Prostate gland (tissue), 2 donors: ENCODE measurements at regions not wholly inside any gene's neighbourhood (a gene's known extent, or its start where the extent isn't known, plus 50 kb on each side); places are given as distances from the start of the nearest gene placed in this dataset.
"Not testable (repeated sequence)": the region's sequence is repeated elsewhere in the genome, so short reads cannot be mapped to it uniquely, and the experiment has no call there.

Source experiments
- DNase-seq: peaks from one replicate; pipeline ENCODE4 v3.0.0-alpha.2; 2019; ENCODE audit warnings: low spot score
- H3K27ac ChIP-seq, 2 donors: fragments of 200-600 bp; sonication (generic); 2 replicates each; pipeline ENCODE4 v1.5.1; 2017 to 2019
- H3K27me3 ChIP-seq: fragments of 200-600 bp; sonication (generic); replicated peaks from 2 replicates; pipeline ENCODE4 v1.5.1; 2019; ENCODE audit not compliant: insufficient read depth
- H3K36me3 ChIP-seq, 2 donors: fragments of 200-600 bp; sonication (generic); 1 replicate in 1 of 2; 2 replicates in 1 of 2; pipeline versions ENCODE4 v1.5.1 to v1.8.1; 2017 to 2019
- H3K4me1 ChIP-seq: fragments of 200-600 bp; sonication (generic); replicated peaks from 2 replicates; pipeline ENCODE4 v1.5.1; 2019
- H3K4me3 ChIP-seq, 2 donors: fragments of 200-600 bp; sonication (generic); 2 replicates each; pipeline ENCODE4 v1.5.1; 2017 to 2019
- H3K9me3 ChIP-seq: fragments of 200-600 bp; sonication (generic); 2 replicates; pipeline ENCODE4 v1.5.1; 2017
- CTCF ChIP-seq, 4 experiments: fragments of 200-600 bp in 2 of 4; fragments of 450-650 bp in 2 of 4; sonication (generic) in 2 of 4; IDR thresholded peaks; 1 replicate in 3 of 4; 2 replicates in 1 of 4; pipeline ENCODE4 v1.5.1; 2016 to 2019; ENCODE audit warnings: antibody characterized with exemption in 4 of 4, mild to moderate bottlenecking in 2 of 4, moderate library complexity in 2 of 4
- POLR2A ChIP-seq: fragments of 450-650 bp; IDR thresholded peaks from one replicate; pipeline ENCODE4 v1.6.1; 2016; ENCODE audit warnings: antibody characterized with exemption, mild to moderate bottlenecking
- POLR2AphosphoS5 ChIP-seq: sonication (generic); formaldehyde crosslinking; IDR thresholded peaks from one replicate; pipeline ENCODE4 v1.6.1; 2017; ENCODE audit warnings: antibody characterized with exemption
- WGBS: methylation state at CpG from one replicate; pipeline ENCODE4 v1.1.5; 2018; 5-methylcytosine and 5-hydroxymethylcytosine counted together
- intact Hi-C: fragments of 100-400 bp; cut with DNase I; formaldehyde crosslinking; loops from one replicate; pipeline ENCODE4 v1.14.2; 2022

DNA sequence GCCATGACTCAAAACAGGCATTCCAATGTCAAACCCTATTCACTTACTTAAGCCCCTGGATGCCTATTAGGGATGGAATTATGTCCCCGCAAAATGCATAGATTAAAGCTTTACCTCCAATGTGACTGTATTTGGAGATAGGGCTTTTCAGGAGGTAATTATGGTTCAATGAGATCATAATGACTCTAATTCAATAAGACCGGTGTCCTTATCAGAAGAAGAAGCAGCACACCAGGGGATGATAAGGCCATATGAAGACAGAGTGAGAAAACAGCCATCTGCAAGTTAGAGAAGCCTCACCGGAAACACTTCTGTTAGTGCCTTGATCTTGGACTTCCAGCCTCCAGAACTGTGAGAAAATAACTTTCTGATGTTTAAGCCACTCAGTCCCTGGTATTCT is 1131.8 kb upstream of the TMPRSS15 start:
- H3K36me3 ChIP-seq, result no peaks in the 10 kb centered on the region
- no peak for TF ChIP-seq POLR2AphosphoS5
- TF ChIP-seq CTCF (IDR thresholded peaks at IDR 0.05), result no peak
- TF ChIP-seq POLR2A, result no peak
- no peaks in the 10 kb centered on the region for H3K9me3 ChIP-seq
- no peaks in the 10 kb centered on the region for H3K27me3 ChIP-seq
- no peak for DNase-seq
- no peaks in the 10 kb centered on the region for H3K4me1 ChIP-seq
- no peak overlapping the region for H3K27ac ChIP-seq
- H3K4me3 ChIP-seq, result no peak overlapping the region
- 96% methylated on average over 3 of the region's 3 CpGs for WGBS
- intact Hi-C loops, result no loop called here

DNA sequence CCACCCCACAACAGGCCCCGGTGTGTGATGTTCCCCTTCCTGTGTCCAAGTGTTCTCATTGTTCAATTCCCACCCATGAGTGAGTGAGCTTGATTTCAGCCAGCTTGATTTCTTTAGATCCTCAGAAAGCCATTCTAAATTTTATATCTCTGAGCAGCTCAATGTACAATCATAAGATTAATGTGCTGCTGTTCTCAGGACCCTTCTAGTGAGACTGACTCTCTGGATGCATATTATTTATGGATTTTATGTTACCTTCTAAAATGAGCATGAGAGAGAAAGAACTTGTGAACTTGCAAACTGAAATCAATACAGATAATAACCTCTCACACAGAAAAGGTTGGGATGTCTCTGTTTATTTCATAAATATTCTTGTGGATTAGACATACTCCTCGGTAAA is 1133.5 kb upstream of the TMPRSS15 start:
- no peak for DNase-seq
- Histone ChIP-seq H3K27ac (no peak overlapping the region), H3K4me3 (no peak overlapping the region), H3K4me1 (no peaks in the 10 kb centered on the region), H3K27me3 (no peaks in the 10 kb centered on the region), H3K9me3 (no peaks in the 10 kb centered on the region), H3K36me3 (no peaks in the 10 kb centered on the region)
- TF ChIP-seq POLR2A (no peak), POLR2AphosphoS5 (no peak), CTCF (IDR thresholded peaks at IDR 0.05) (no peak)
- intact Hi-C loops, result no loop called here
- WGBS, result 55% methylated on average over 2 of the region's 2 CpGs

- H3K36me3 ChIP-seq, result no peaks in the 10 kb centered on the region
- H3K4me1 ChIP-seq, result no peaks in the 10 kb centered on the region
- no peak overlapping the region for H3K27ac ChIP-seq
- no peak for TF ChIP-seq POLR2A
- no peak for TF ChIP-seq CTCF (IDR thresholded peaks at IDR 0.05)
- TF ChIP-seq POLR2AphosphoS5, result no peak
- H3K4me3 ChIP-seq, result no peak overlapping the region
- no peak for DNase-seq
- intact Hi-C loops, result no loop called here
- H3K27me3 ChIP-seq, result no peaks in the 10 kb centered on the region
- H3K9me3 ChIP-seq, result no peaks in the 10 kb centered on the region
- WGBS, result 77% methylated on average over 2 of the region's 2 CpGs
Measured at GRCh38 chr21:19540287-19540686, 1136.7 kb upstream of the TMPRSS15 start.

GRCh38 chr21:19541602-19542001 is 1138.0 kb upstream of the TMPRSS15 start:
- TF ChIP-seq CTCF (IDR thresholded peaks at IDR 0.05) (no peak), POLR2A (no peak), POLR2AphosphoS5 (no peak)
- DNase-seq, result no peak
- intact Hi-C loops, result no loop called here
- Histone ChIP-seq H3K4me3 (no peak overlapping the region), H3K4me1 (no peaks in the 10 kb centered on the region), H3K36me3 (no peaks in the 10 kb centered on the region), H3K27ac (no peak overlapping the region), H3K9me3 (no peaks in the 10 kb centered on the region), H3K27me3 (no peaks in the 10 kb centered on the region)
- whole genome bisulfite sequencing, result 67% methylated on average over 2 of the region's 2 CpGs

- DNase-seq, H3K27ac ChIP-seq, H3K36me3 ChIP-seq, intact Hi-C loops, H3K4me3 ChIP-seq, H3K4me1 ChIP-seq, H3K9me3 ChIP-seq, H3K27me3 ChIP-seq: not testable (repeated sequence)
- 51% methylated on average over 4 of the region's 4 CpGs for whole genome bisulfite sequencing
Measured at GRCh38 chr21:19544493-19544892, 1140.9 kb upstream of the TMPRSS15 start.
